Neural progenitor cell (in vitro differentiated cells): ENCODE measurements at regions not wholly inside any gene's neighbourhood (a gene's known extent, or its start where the extent isn't known, plus 50 kb on each side); places are given as distances from the start of the nearest gene placed in this dataset.

Experiments used
- DNase-seq: peaks from one replicate; pipeline ENCODE4 v3.0.0-alpha.2; 2016; ENCODE audit warnings: low spot score
- H2AFZ ChIP-seq: fragments of 200-600 bp; sonication (generic); replicated peaks from 2 replicates; pipeline ENCODE4 v1.6.1; 2016; ENCODE audit warnings: antibody characterized with exemption
- H3F3A ChIP-seq: fragments of 200-600 bp; sonication (generic); 2 replicates; pipeline ENCODE4 v1.6.1; 2016; ENCODE audit warnings: antibody characterized with exemption, low read depth
- H3K27ac ChIP-seq: fragments of 200-600 bp; sonication (generic); 2 replicates; pipeline ENCODE4 v1.5.1; 2016; ENCODE audit warnings: mild to moderate bottlenecking
- H3K27me3 ChIP-seq: fragments of 200-600 bp; sonication (generic); 2 replicates; pipeline ENCODE4 v1.6.1; 2016; ENCODE audit warnings: mild to moderate bottlenecking, moderate library complexity
- H3K36me3 ChIP-seq: fragments of 200-600 bp; sonication (generic); 2 replicates; pipeline ENCODE4 v1.5.1; 2016
- H3K4me1 ChIP-seq: fragments of 200-600 bp; sonication (generic); 2 replicates; pipeline ENCODE4 v1.6.1; 2016; ENCODE audit warnings: mixed run types
- H3K4me2 ChIP-seq: fragments of 200-600 bp; sonication (generic); 2 replicates; pipeline ENCODE4 v1.6.1; 2016
- H3K4me3 ChIP-seq: fragments of 200-600 bp; sonication (generic); 2 replicates; pipeline ENCODE4 v1.5.1; 2016
- H3K79me2 ChIP-seq: fragments of 200-600 bp; sonication (generic); 2 replicates; pipeline ENCODE4 v1.6.1; 2016; ENCODE audit warnings: low read depth
- H3K9ac ChIP-seq: fragments of 200-600 bp; sonication (generic); 2 replicates; pipeline ENCODE4 v1.6.1; 2016
- H3K9me3 ChIP-seq: fragments of 200-600 bp; sonication (generic); 2 replicates; pipeline ENCODE4 v1.5.1; 2016; ENCODE audit warnings: low read depth
- H4K20me1 ChIP-seq: fragments of 200-600 bp; sonication (generic); 2 replicates; pipeline ENCODE4 v1.6.1; 2016; ENCODE audit warnings: low read depth
- H3K27ac Mint-ChIP-seq: 3 replicates; pipeline ENCODE4 v1.8.0; 2021; ENCODE audit warnings: mixed read lengths
- H3K27me3 Mint-ChIP-seq: 2 replicates; pipeline ENCODE4 v1.8.0; 2022; ENCODE audit warnings: low read depth, mild to moderate bottlenecking, inconsistent platforms, moderate library complexity, mixed read lengths; ENCODE audit not compliant: insufficient read depth
- H3K36me3 Mint-ChIP-seq: 3 replicates; pipeline ENCODE4 v1.8.0; 2021; ENCODE audit warnings: mixed read lengths
- H3K4me1 Mint-ChIP-seq: 3 replicates; pipeline ENCODE4 v1.8.0; 2021; ENCODE audit warnings: mixed read lengths
- H3K4me3 Mint-ChIP-seq: 3 replicates; pipeline ENCODE4 v1.8.0; 2021; ENCODE audit warnings: mild to moderate bottlenecking, moderate library complexity, mixed read lengths
- H3K9me3 Mint-ChIP-seq: 3 replicates; pipeline ENCODE4 v1.8.0; 2020; ENCODE audit warnings: mixed read lengths
- CTCF ChIP-seq: fragments of 200-600 bp; sonication (generic); IDR thresholded peaks from 2 replicates; pipeline ENCODE4 v1.5.1; 2017; ENCODE audit warnings: antibody characterized with exemption, mild to moderate bottlenecking
- EZH2 ChIP-seq: fragments of 200-600 bp; sonication (generic); IDR thresholded peaks from 2 replicates; pipeline ENCODE4 v1.6.1; 2017; ENCODE audit warnings: antibody characterized with exemption, mild to moderate bottlenecking, moderate library complexity
- EZH2phosphoT487 ChIP-seq: fragments of 200-600 bp; sonication (generic); IDR thresholded peaks from 2 replicates; pipeline ENCODE4 v1.6.1; 2017; ENCODE audit warnings: antibody characterized with exemption

GRCh38 chr11:26916805-26917204, 77.1 kb upstream of the FIBIN start:
- Mint-ChIP-seq H3K4me1 (no peaks in the 10 kb centered on the region), H3K27ac (no peak overlapping the region), H3K4me3 (no peak overlapping the region), H3K27me3 (peaks cover 2% of the 10 kb centered on the region), H3K36me3 (no peaks in the 10 kb centered on the region), H3K9me3 (no peaks in the 10 kb centered on the region)
- Histone ChIP-seq H3K27me3 (no peaks in the 10 kb centered on the region), H2AFZ (no peak overlapping the region), H3K4me1 (no peaks in the 10 kb centered on the region), H3K9me3 (no peaks in the 10 kb centered on the region), H3K36me3 (no peaks in the 10 kb centered on the region), H3K4me2 (no peak overlapping the region), H3K79me2 (no peaks in the 10 kb centered on the region), H3K27ac (no peak overlapping the region), H3F3A (no peaks in the 10 kb centered on the region), H3K9ac (no peak overlapping the region), H3K4me3 (no peak overlapping the region), H4K20me1 (no peaks in the 10 kb centered on the region)
- DNase-seq: no peak
- TF ChIP-seq EZH2phosphoT487 (no peak), EZH2 (no peak), CTCF (no peak)

DNA sequence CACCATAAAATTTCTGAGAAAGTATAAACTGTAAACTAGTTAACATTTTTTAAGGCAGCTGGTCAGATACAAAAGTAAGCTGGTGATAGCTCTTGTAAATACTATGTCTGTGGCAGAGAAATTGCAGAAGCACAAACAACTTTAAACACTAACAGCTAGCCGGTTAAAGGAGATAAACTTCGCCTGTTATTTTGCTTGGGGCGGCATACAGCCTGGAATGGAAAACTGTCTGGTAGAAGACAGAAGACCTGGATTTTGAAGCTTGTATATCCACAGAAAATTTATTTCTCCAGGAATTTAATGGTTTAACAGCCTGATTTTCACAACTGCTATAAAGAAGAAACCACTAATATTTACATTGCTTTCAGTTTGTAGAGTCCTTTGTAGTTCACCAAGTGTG, 65.3 kb upstream of the FIBIN start:
- no peak overlapping the region for H3K4me2 ChIP-seq
- no peaks in the 10 kb centered on the region for H3K9me3 ChIP-seq
- DNase-seq: no peak
- no peaks in the 10 kb centered on the region for H3K36me3 ChIP-seq
- TF ChIP-seq EZH2phosphoT487 (no peak), CTCF (no peak), EZH2 (no peak)
- H3K4me1 ChIP-seq: no peaks in the 10 kb centered on the region
- H3K27me3 ChIP-seq: peaks cover 31% of the 10 kb centered on the region
- no peaks in the 10 kb centered on the region for H3K79me2 ChIP-seq
- H3K27ac ChIP-seq: no peak overlapping the region
- peaks cover 30% of the 10 kb centered on the region for H3K27me3 Mint-ChIP-seq
- peaks cover 35% of the 10 kb centered on the region for H3K9me3 Mint-ChIP-seq
- H3K4me3 ChIP-seq: no peak overlapping the region
- H3K9ac ChIP-seq: no peak overlapping the region
- no peak overlapping the region for H3K27ac Mint-ChIP-seq
- peaks cover 3% of the 10 kb centered on the region for H3K36me3 Mint-ChIP-seq
- peaks cover 3% of the 10 kb centered on the region for H3K4me1 Mint-ChIP-seq
- H3F3A ChIP-seq: no peaks in the 10 kb centered on the region
- no peak overlapping the region for H3K4me3 Mint-ChIP-seq
- H2AFZ ChIP-seq: no peak overlapping the region
- H4K20me1 ChIP-seq: no peaks in the 10 kb centered on the region

DNA sequence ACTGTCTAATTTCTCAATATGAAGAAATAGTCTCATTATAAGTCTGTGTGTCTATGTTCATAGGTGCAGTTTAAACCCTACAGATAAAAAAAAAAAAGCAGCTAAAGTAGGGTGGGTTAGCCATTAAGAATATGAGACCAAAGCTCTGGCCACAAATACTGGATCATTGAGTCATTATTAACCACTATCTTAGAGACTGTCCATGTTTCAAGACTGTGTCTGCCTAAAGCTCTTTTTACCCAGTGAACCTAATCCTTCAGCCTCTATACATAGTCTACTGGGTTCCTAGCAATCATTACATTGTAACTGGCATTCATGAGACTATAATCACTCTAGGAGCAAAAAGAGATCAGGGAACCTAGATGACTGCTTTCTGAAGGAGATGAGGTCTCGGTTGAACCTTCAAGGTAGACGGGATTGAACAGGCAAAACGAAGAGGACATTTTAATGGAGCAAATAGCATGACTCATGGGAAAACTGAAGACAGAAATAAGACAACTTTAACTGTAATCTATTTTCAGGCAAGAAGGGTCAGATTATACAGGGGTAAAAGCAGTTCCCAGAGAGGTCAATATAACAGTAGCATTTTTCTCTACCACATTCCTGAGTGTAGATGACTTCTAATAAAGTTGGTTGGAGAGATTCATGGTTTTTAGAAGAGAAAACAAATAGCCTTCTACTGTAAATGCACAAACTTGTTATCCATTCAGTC, 64.0 kb upstream of the FIBIN start:
- no peak overlapping the region for H3K4me3 ChIP-seq
- H3K36me3 ChIP-seq: no peaks in the 10 kb centered on the region
- Mint-ChIP-seq H3K36me3 (peaks cover 3% of the 10 kb centered on the region), H3K4me3 (no peak overlapping the region), H3K27me3 (peaks cover 27% of the 10 kb centered on the region), H3K4me1 (peaks cover 3% of the 10 kb centered on the region), H3K9me3 (peaks cover 31% of the 10 kb centered on the region), H3K27ac (no peak overlapping the region)
- no peaks in the 10 kb centered on the region for H3K79me2 ChIP-seq
- H3K27ac ChIP-seq: no peak overlapping the region
- TF ChIP-seq EZH2phosphoT487 (no peak), EZH2 (no peak), CTCF (no peak)
- no peak overlapping the region for H3K9ac ChIP-seq
- peaks cover 45% of the 10 kb centered on the region for H3K27me3 ChIP-seq
- H3K4me1 ChIP-seq: no peaks in the 10 kb centered on the region
- no peaks in the 10 kb centered on the region for H3F3A ChIP-seq
- H2AFZ ChIP-seq: no peak overlapping the region
- no peak for DNase-seq
- H3K4me2 ChIP-seq: no peak overlapping the region
- H4K20me1 ChIP-seq: peaks cover 2% of the 10 kb centered on the region
- H3K9me3 ChIP-seq: no peaks in the 10 kb centered on the region
